HCT116 (cell line): ENCODE measurements at regions not wholly inside any gene's neighbourhood (a gene's known extent, or its start where the extent isn't known, plus 50 kb on each side); places are given as distances from the start of the nearest gene placed in this dataset.

Source experiments
- ATAC-seq: fragments of 200-7000 bp; cut with Tn5 transposase; 2 replicates; pipeline ENCODE4 v1.9.1; 2020; ENCODE audit warnings: mild to moderate bottlenecking, moderate library complexity
- BruUV-seq: library from RNA; stranded (reverse); fragments of 400-500 nt; replicated peaks from 2 replicates; lab custom pipeline; 2021; lab: Mats Ljungman, UMichigan
- CTCF ChIA-PET: fragments of 300-600 bp; sonication (Branson Sonifier 250); formaldehyde crosslinking; loops from one replicate; lab custom pipeline; 2021; ENCODE audit warnings: antibody characterized with exemption; lab: Charles Lee
- POLR2A ChIA-PET: fragments of 300-600, 350-600 bp; sonication (Branson Sonifier 250); formaldehyde crosslinking; loops from one replicate; lab custom pipeline; 2021; ENCODE audit warnings: antibody characterized with exemption; lab: Charles Lee
- RAD21 ChIA-PET, 2 experiments: fragments of 300-600 bp; sonication (Branson Sonifier 250); formaldehyde crosslinking; loops; one replicate each; lab custom pipeline; 2023; ENCODE audit warnings: low total read pairs in 2 of 2; ENCODE audit not compliant: uncharacterized antibody in 2 of 2, unreplicated experiment in 2 of 2, low non-redundant PET in 1 of 2; lab: Charles Lee
- DNase-seq: peaks from one replicate; pipeline ENCODE4 v3.0.0-alpha.2; 2010; ENCODE audit warnings: low read depth, low spot score
- H2AFZ ChIP-seq: fragments of 200-600 bp; shearing (Covaris generic), sonication (generic); 2 replicates; pipeline ENCODE4 v1.6.1; 2017; ENCODE audit warnings: low read depth, mixed run types, mixed read lengths, antibody characterized with exemption, low read length; ENCODE audit not compliant: poor library complexity, severe bottlenecking
- H3K27ac ChIP-seq: 2 replicates; pipeline ENCODE4 v1.5.1; 2012; ENCODE audit warnings: low read depth, low read length
- H3K27me3 ChIP-seq: fragments of 200-600 bp; sonication (generic); 2 replicates; pipeline ENCODE4 v1.6.1; 2016; ENCODE audit warnings: mixed run types, low read length, mixed read lengths; ENCODE audit not compliant: insufficient read depth
- H3K36me3 ChIP-seq, 2 experiments: fragments of 200-500 bp in 1 of 2; fragments of 200-600 bp in 1 of 2; sonication (Bioruptor generic) in 1 of 2; sonication (generic) in 1 of 2; 2 replicates each; pipeline versions ENCODE4 v1.5.1 to v1.6.1; 2014 to 2016; ENCODE audit warnings: low read length in 2 of 2, inconsistent platforms in 1 of 2, mixed read lengths in 1 of 2, mixed run types in 1 of 2; ENCODE audit not compliant: insufficient read depth in 2 of 2, control insufficient read depth in 1 of 2
- H3K4me1 ChIP-seq, 2 experiments: fragments of 200-600 bp in 1 of 2; sonication (generic) in 1 of 2; 2 replicates each; pipeline versions ENCODE4 v1.5.1 to v1.6.1; 2012 to 2017; ENCODE audit warnings: low read length in 2 of 2, inconsistent platforms in 1 of 2, mild to moderate bottlenecking in 1 of 2, mixed read lengths in 1 of 2, mixed run types in 1 of 2, moderate library complexity in 1 of 2; ENCODE audit not compliant: insufficient read depth in 2 of 2, control insufficient read depth in 1 of 2
- H3K4me2 ChIP-seq: fragments of 200-600 bp; sonication (generic); 2 replicates; pipeline ENCODE4 v1.6.1; 2017; ENCODE audit warnings: mixed run types, low read length, mixed read lengths
- H3K4me3 ChIP-seq, 2 experiments: fragments of 200-600 bp in 1 of 2; sonication (generic) in 1 of 2; replicated peaks in 1 of 2; 2 replicates each; pipeline ENCODE4 v1.5.1; 2011 to 2016; ENCODE audit warnings: low read length in 2 of 2, control low read depth in 1 of 2, low read depth in 1 of 2, mild to moderate bottlenecking in 1 of 2, mixed read lengths in 1 of 2, mixed run types in 1 of 2
- H3K79me2 ChIP-seq: fragments of 200-600 bp; sonication (generic); 2 replicates; pipeline ENCODE4 v1.6.1; 2017; ENCODE audit warnings: mild to moderate bottlenecking, mixed run types, low read length, moderate library complexity, mixed read lengths; ENCODE audit not compliant: insufficient read depth
- H3K9ac ChIP-seq: fragments of 200-600 bp; sonication (generic); 2 replicates; pipeline ENCODE4 v1.6.1; 2016; ENCODE audit warnings: low read length, mixed read lengths
- H3K9me2 ChIP-seq: fragments of 200-600 bp; sonication (generic), shearing (Covaris generic); 2 replicates; pipeline ENCODE4 v1.6.1; 2017; ENCODE audit warnings: mixed run types, mild to moderate bottlenecking, moderate library complexity; ENCODE audit not compliant: insufficient read depth
- H3K9me3 ChIP-seq, 2 experiments: fragments of 200-500 bp in 1 of 2; fragments of 200-600 bp in 1 of 2; sonication (Bioruptor generic) in 1 of 2; sonication (generic) in 1 of 2; 2 replicates each; pipeline ENCODE4 v1.6.1; 2014 to 2017; ENCODE audit warnings: low read length in 2 of 2, mixed read lengths in 2 of 2, inconsistent platforms in 1 of 2, low read depth in 1 of 2, mild to moderate bottlenecking in 1 of 2, mixed run types in 1 of 2, moderate library complexity in 1 of 2; ENCODE audit not compliant: control insufficient read depth in 1 of 2, insufficient read depth in 1 of 2
- H4K20me1 ChIP-seq: fragments of 200-600 bp; sonication (generic), shearing (Covaris generic); 2 replicates; pipeline ENCODE4 v1.6.1; 2017; ENCODE audit warnings: mixed run types, mild to moderate bottlenecking, moderate library complexity; ENCODE audit not compliant: insufficient read depth
- EZH2phosphoT487 ChIP-seq: fragments of 200-600 bp; IDR thresholded peaks from 2 replicates; pipeline ENCODE4 v1.6.1; 2018; ENCODE audit warnings: antibody characterized with exemption, borderline replicate concordance
- YY1 ChIP-seq: IDR thresholded peaks from 2 replicates; pipeline ENCODE4 v1.6.1; 2011; ENCODE audit warnings: low read length, low read depth, moderate library complexity, mild to moderate bottlenecking; ENCODE audit not compliant: insufficient replicate concordance; ENCODE audit errors: extremely low read depth
- ZBTB33 ChIP-seq: IDR thresholded peaks from 2 replicates; pipeline ENCODE4 v1.6.1; 2011; ENCODE audit warnings: mild to moderate bottlenecking, low read length, moderate library complexity; ENCODE audit not compliant: insufficient replicate concordance; ENCODE audit errors: extremely low read depth
- intact Hi-C: fragments of 100-400 bp; cut with micrococcal nuclease; formaldehyde crosslinking; loops from 2 replicates; pipeline ENCODE4 v1.10.0; 2022
- TF ChIP-seq, protein P1 (sequence below): IDR thresholded peaks from 2 replicates; pipeline ENCODE4 v1.6.1; 2012; ENCODE audit warnings: low read depth

DNA sequence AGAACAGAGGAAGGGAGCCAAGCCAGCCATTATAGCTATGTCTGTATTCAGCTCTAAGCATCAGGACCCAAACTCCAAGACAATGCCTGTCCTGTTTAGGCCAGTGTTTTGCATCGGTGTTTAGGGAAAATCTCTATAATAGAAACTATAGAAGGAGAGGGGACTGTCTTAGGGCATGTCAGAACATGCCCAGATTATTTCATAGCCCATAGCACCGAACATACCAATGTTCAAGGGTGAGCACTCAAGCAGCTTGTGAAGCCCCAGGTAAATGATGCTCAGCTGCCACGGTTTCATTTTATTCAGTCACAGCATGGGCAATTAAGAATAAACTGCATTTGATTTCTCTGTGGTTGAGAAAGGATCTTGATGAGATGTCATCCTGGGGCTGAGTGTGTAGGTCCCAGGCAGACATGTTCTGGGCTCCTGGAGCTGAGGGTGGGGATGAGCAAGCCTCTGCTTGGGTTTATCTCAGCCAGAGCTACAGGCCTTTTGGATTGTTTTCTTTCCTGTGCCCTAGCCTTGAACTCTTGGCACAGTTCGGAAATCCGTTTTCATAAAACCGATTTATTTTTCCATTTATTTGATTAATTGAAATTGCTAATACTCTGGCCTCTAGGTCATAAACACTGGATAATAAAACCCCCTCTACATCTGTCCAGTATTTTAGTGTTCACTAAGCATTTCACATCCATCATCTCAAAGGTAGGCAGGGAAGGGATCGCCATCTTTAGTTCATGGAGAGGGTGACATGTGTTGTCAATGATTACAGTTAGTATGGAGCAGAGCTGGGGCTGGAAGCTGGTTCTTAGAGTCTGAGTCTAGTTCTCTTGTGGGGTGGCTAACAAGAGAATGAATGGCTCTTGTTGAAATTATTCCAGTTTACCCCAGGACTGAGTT is 290.7 kb upstream of the ASIC2 start (continued):
- TF ChIP-seq ZBTB33 (no peak), EZH2phosphoT487 (no peak), YY1 (no peak)

- Histone ChIP-seq H3K4me3 (no peak overlapping the region), H3K9me2 (no peaks in the 10 kb centered on the region), H3K4me1 (no peaks in the 10 kb centered on the region), H3K9me3 (peaks cover 0 to 10% of the 10 kb centered on the region in 2 experiments; a peak in 1 of 4 replicates), H3K27me3 (no peaks in the 10 kb centered on the region), H3K27ac (no peak overlapping the region), H2AFZ (no peak overlapping the region), H3K79me2 (no peaks in the 10 kb centered on the region), H4K20me1 (no peaks in the 10 kb centered on the region), H3K4me2 (no peak overlapping the region), H3K36me3 (no peaks in the 10 kb centered on the region), H3K9ac (no peak overlapping the region)
- intact Hi-C loops, result no loop called here
- RAD21 ChIA-PET, result no interaction called here
- DNase-seq, result no peak
- ATAC-seq, result no peak
- TF ChIP-seq, protein P1, sequence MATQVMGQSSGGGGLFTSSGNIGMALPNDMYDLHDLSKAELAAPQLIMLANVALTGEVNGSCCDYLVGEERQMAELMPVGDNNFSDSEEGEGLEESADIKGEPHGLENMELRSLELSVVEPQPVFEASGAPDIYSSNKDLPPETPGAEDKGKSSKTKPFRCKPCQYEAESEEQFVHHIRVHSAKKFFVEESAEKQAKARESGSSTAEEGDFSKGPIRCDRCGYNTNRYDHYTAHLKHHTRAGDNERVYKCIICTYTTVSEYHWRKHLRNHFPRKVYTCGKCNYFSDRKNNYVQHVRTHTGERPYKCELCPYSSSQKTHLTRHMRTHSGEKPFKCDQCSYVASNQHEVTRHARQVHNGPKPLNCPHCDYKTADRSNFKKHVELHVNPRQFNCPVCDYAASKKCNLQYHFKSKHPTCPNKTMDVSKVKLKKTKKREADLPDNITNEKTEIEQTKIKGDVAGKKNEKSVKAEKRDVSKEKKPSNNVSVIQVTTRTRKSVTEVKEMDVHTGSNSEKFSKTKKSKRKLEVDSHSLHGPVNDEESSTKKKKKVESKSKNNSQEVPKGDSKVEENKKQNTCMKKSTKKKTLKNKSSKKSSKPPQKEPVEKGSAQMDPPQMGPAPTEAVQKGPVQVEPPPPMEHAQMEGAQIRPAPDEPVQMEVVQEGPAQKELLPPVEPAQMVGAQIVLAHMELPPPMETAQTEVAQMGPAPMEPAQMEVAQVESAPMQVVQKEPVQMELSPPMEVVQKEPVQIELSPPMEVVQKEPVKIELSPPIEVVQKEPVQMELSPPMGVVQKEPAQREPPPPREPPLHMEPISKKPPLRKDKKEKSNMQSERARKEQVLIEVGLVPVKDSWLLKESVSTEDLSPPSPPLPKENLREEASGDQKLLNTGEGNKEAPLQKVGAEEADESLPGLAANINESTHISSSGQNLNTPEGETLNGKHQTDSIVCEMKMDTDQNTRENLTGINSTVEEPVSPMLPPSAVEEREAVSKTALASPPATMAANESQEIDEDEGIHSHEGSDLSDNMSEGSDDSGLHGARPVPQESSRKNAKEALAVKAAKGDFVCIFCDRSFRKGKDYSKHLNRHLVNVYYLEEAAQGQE, result no peak
- BruUV-seq, result no TSS peak
- POLR2A ChIA-PET, result no interaction called here
- CTCF ChIA-PET, result no interaction called here
Observed at GRCh38 chr17:33593991-33594390, 300.9 kb upstream of the ASIC2 start.
